NCI-H1436 (cell line): ENCODE measurements at regions not wholly inside any gene's neighbourhood (a gene's known extent, or its start where the extent isn't known, plus 50 kb on each side); places are given as distances from the start of the nearest gene placed in this dataset.
"Not testable (repeated sequence)": the region's sequence is repeated elsewhere in the genome, so short reads cannot be mapped to it uniquely, and the experiment has no call there.

Experiments used
- DNase-seq: peaks from one replicate; lab custom pipeline; 2025; lab: John Stamatoyannopoulos, UW

- not testable (repeated sequence) for DNase-seq
Observed at GRCh38 chr12:9309749-9310148, 101.6 kb upstream of the PZP start.

GRCh38 chr12:9308745-9309144 is 100.5 kb upstream of the PZP start:
- not testable (repeated sequence) for DNase-seq

GRCh38 chr12:9308163-9308562 is 100.0 kb upstream of the PZP start:
- DNase-seq, result not testable (repeated sequence)

GRCh38 chr12:9307255-9307654 is 99.1 kb upstream of the PZP start:
- DNase-seq, result not testable (repeated sequence)

- DNase-seq, result not testable (repeated sequence)
Observed at GRCh38 chr12:9306004-9306403, 97.8 kb upstream of the PZP start.

- DNase-seq, result not testable (repeated sequence)
Observed at GRCh38 chr12:9304540-9304939, 96.3 kb upstream of the PZP start.

GRCh38 chr12:9295872-9296271 is 87.7 kb upstream of the PZP start:
- DNase-seq, result not testable (repeated sequence)

GRCh38 chr12:9294072-9294620 is 86.0 kb upstream of the PZP start:
- not testable (repeated sequence) for DNase-seq

GRCh38 chr12:9293391-9293790 is 85.2 kb upstream of the PZP start:
- DNase-seq, result not testable (repeated sequence)

- not testable (repeated sequence) for DNase-seq
Observed at GRCh38 chr12:9289984-9290383, 81.8 kb upstream of the PZP start.

- DNase-seq, result not testable (repeated sequence)
Observed at GRCh38 chr12:9284724-9285123, 76.5 kb upstream of the PZP start.

- DNase-seq, result not testable (repeated sequence)
Observed at GRCh38 chr12:9284197-9284596, 76.0 kb upstream of the PZP start.

GRCh38 chr12:9283346-9284095 is 75.3 kb upstream of the PZP start:
- DNase-seq, result peak; percentile 6

- DNase-seq, result no peak
Observed at GRCh38 chr12:9276990-9277389, 68.8 kb upstream of the PZP start.

GRCh38 chr12:9273276-9273675 is 65.1 kb upstream of the PZP start:
- DNase-seq, result no peak

- DNase-seq, result no peak
Observed at GRCh38 chr12:9271875-9272274, 63.7 kb upstream of the PZP start.

GRCh38 chr12:9264546-9264945 is 56.4 kb upstream of the PZP start:
- no peak for DNase-seq

- no peak for DNase-seq
Observed at GRCh38 chr12:9260931-9261330, 52.7 kb upstream of the PZP start.

GRCh38 chr12:9258676-9259075 is 50.5 kb upstream of the PZP start:
- no peak for DNase-seq
